ENCODE measurements at regions not wholly inside any gene's neighbourhood (a gene's known extent, or its start where the extent isn't known, plus 50 kb on each side); places are given as distances from the start of the nearest gene placed in this dataset.

GRCh38 chr4:180423712-180424057 is 1819.5 kb upstream of the TENM3 start:
- no peak for TF ChIP-seq CTCF (IDR thresholded peaks at IDR 0.05)
- TF ChIP-seq POLR2A (IDR thresholded peaks at IDR 0.05) = no peak
- TF ChIP-seq POLR2AphosphoS5 (IDR thresholded peaks at IDR 0.05) = no peak
